IMR-90 (cell line): ENCODE measurements at regions not wholly inside any gene's neighbourhood (a gene's known extent, or its start where the extent isn't known, plus 50 kb on each side); places are given as distances from the start of the nearest gene placed in this dataset.

Source experiments
- ATAC-seq: fragments of 200-7000 bp; cut with Tn5 transposase; 2 replicates; pipeline ENCODE4 v1.9.1; 2020; ENCODE audit warnings: low read depth, mild to moderate bottlenecking, moderate library complexity
- BruUV-seq: library from RNA; stranded (reverse); fragments of 400-500 nt; replicated peaks from 2 replicates; lab custom pipeline; 2021; lab: Mats Ljungman, UMichigan
- CTCF ChIA-PET: fragments of 300-600 bp; formaldehyde crosslinking; extraction: SDS; loops from one replicate; lab custom pipeline; 2021; ENCODE audit warnings: antibody characterized with exemption; lab: Yijun Ruan, JAX
- POLR2A ChIA-PET: fragments of 300-600 bp; sonication (Branson Sonifier 250); formaldehyde crosslinking; loops from one replicate; lab custom pipeline; 2022; ENCODE audit warnings: antibody characterized with exemption; ENCODE audit not compliant: unreplicated experiment; lab: Charles Lee
- DNase-seq: peaks from one replicate; pipeline ENCODE4 v3.0.0; 2013
- H2AFZ ChIP-seq: replicated peaks from 2 replicates; pipeline ENCODE3; 2013; ENCODE audit warnings: low read length, mild to moderate bottlenecking; ENCODE audit not compliant: poor library complexity
- H2AK5ac ChIP-seq: 2 replicates; pipeline ENCODE4 v1.6.1; 2013; ENCODE audit warnings: low read depth, low read length, inconsistent platforms
- H2AK9ac ChIP-seq: replicated peaks from 2 replicates; pipeline ENCODE3; 2013; ENCODE audit warnings: mild to moderate bottlenecking, low read depth, low read length, moderate library complexity; ENCODE audit not compliant: poor library complexity
- H2BK120ac ChIP-seq: 2 replicates; pipeline ENCODE4 v1.6.1; 2013; ENCODE audit warnings: low read depth, low read length, inconsistent platforms
- H2BK15ac ChIP-seq: 3 replicates; pipeline ENCODE4 v1.6.1; 2013; ENCODE audit warnings: low read depth, low read length, inconsistent platforms
- H2BK20ac ChIP-seq: 2 replicates; pipeline ENCODE4 v1.6.1; 2013; ENCODE audit warnings: low read depth, mild to moderate bottlenecking, inconsistent platforms, low read length, moderate library complexity
- H2BK5ac ChIP-seq: 2 replicates; pipeline ENCODE4 v1.6.1; 2013; ENCODE audit warnings: mild to moderate bottlenecking, low read depth, low read length, inconsistent platforms; ENCODE audit not compliant: poor library complexity, severe bottlenecking
- H3K14ac ChIP-seq: replicated peaks from 2 replicates; pipeline ENCODE4 v1.6.1; 2013; ENCODE audit warnings: low read depth, low read length, inconsistent platforms
- H3K18ac ChIP-seq: 2 replicates; pipeline ENCODE4 v1.6.1; 2013; ENCODE audit warnings: low read depth, low read length, control low read depth
- H3K23ac ChIP-seq: 2 replicates; pipeline ENCODE4 v1.6.1; 2013; ENCODE audit warnings: low read depth, low read length, inconsistent platforms
- H3K27ac ChIP-seq: 2 replicates; pipeline ENCODE4 v1.5.1; 2013; ENCODE audit warnings: mild to moderate bottlenecking, control low read depth, low read length; ENCODE audit not compliant: insufficient read depth
- H3K27me3 ChIP-seq: 2 replicates; pipeline ENCODE4 v1.6.1; 2013; ENCODE audit warnings: low read length; ENCODE audit not compliant: control insufficient read depth, insufficient read depth
- H3K36me3 ChIP-seq: 2 replicates; pipeline ENCODE4 v1.6.1; 2013; ENCODE audit warnings: low read length, mixed read lengths; ENCODE audit not compliant: control insufficient read depth, insufficient read depth
- H3K4ac ChIP-seq: 2 replicates; pipeline ENCODE4 v1.6.1; 2013; ENCODE audit warnings: low read depth, low read length, inconsistent platforms
- H3K4me1 ChIP-seq: 2 replicates; pipeline ENCODE4 v1.6.1; 2013; ENCODE audit warnings: low read length, mixed read lengths; ENCODE audit not compliant: control insufficient read depth, insufficient read depth
- H3K4me2 ChIP-seq: 2 replicates; pipeline ENCODE4 v1.6.1; 2013; ENCODE audit warnings: low read depth, mild to moderate bottlenecking, control low read depth, low read length, moderate library complexity
- H3K4me3 ChIP-seq: 2 replicates; pipeline ENCODE4 v1.5.1; 2013; ENCODE audit warnings: low read depth, mild to moderate bottlenecking, control low read depth, low read length, moderate library complexity; ENCODE audit not compliant: insufficient read depth
- H3K56ac ChIP-seq: 2 replicates; pipeline ENCODE4 v1.6.1; 2013; ENCODE audit warnings: low read length, inconsistent platforms; ENCODE audit not compliant: insufficient read depth; ENCODE audit errors: extremely low read depth
- H3K79me1 ChIP-seq, 2 experiments: 2 replicates each; pipeline ENCODE4 v1.6.1; 2013; ENCODE audit warnings: low read length in 2 of 2, inconsistent platforms in 1 of 2, low read depth in 1 of 2
- H3K9ac ChIP-seq: 2 replicates; pipeline ENCODE4 v1.6.1; 2013; ENCODE audit warnings: low read depth, low read length, control low read depth
- H3K9me1 ChIP-seq: 2 replicates; pipeline ENCODE4 v1.6.1; 2013; ENCODE audit warnings: low read length, inconsistent platforms; ENCODE audit not compliant: insufficient read depth
- H3K9me3 ChIP-seq: 2 replicates; pipeline ENCODE4 v1.6.1; 2013; ENCODE audit warnings: low read length; ENCODE audit not compliant: control insufficient read depth, insufficient read depth
- H4K20me1 ChIP-seq: 2 replicates; pipeline ENCODE4 v1.6.1; 2013; ENCODE audit warnings: low read length, inconsistent platforms; ENCODE audit not compliant: insufficient read depth
- H4K5ac ChIP-seq: 2 replicates; pipeline ENCODE4 v1.6.1; 2013; ENCODE audit warnings: mild to moderate bottlenecking, low read depth, low read length, control low read depth
- H4K8ac ChIP-seq, 2 experiments: 2 replicates each; pipeline ENCODE4 v1.6.1; 2013; ENCODE audit warnings: low read depth in 2 of 2, low read length in 2 of 2, control low read depth in 1 of 2, inconsistent platforms in 1 of 2
- H4K91ac ChIP-seq: 2 replicates; pipeline ENCODE4 v1.6.1; 2013; ENCODE audit warnings: low read depth, low read length, inconsistent platforms; ENCODE audit not compliant: insufficient read depth
- BHLHE40 ChIP-seq: fragments of 150-350 bp; IDR thresholded peaks from 2 replicates; pipeline ENCODE4 v1.6.1; 2016; ENCODE audit warnings: mild to moderate bottlenecking, low read depth, low read length
- CEBPB ChIP-seq: IDR thresholded peaks from 2 replicates; pipeline ENCODE4 v1.6.1; 2012; ENCODE audit warnings: low read depth, low read length, improper control_type of control experiment
- CHD1 ChIP-seq: IDR thresholded peaks from 2 replicates; pipeline ENCODE4 v1.6.1; 2012; ENCODE audit warnings: low read depth, low read length, improper control_type of control experiment
- CTCF ChIP-seq: conservative IDR thresholded peaks from 2 replicates; pipeline ENCODE4 v1.5.1; 2012; ENCODE audit warnings: mild to moderate bottlenecking, low read depth, low read length, improper control_type of control experiment
- ELK1 ChIP-seq: fragments of 150-350 bp; IDR thresholded peaks from 2 replicates; pipeline ENCODE4 v1.6.1; 2016; ENCODE audit warnings: low read depth, mild to moderate bottlenecking, low read length, moderate library complexity, borderline replicate concordance
- FOS ChIP-seq: fragments of 150-350 bp; IDR thresholded peaks from 2 replicates; pipeline ENCODE4 v1.6.1; 2016; ENCODE audit warnings: low read depth, low read length
- MAFK ChIP-seq: IDR thresholded peaks from 2 replicates; pipeline ENCODE4 v1.6.1; 2012; ENCODE audit warnings: low read depth, low read length, improper control_type of control experiment
- MAZ ChIP-seq: IDR thresholded peaks from 2 replicates; pipeline ENCODE4 v1.6.1; 2012; ENCODE audit warnings: low read depth, mild to moderate bottlenecking, low read length, improper control_type of control experiment, moderate library complexity, borderline replicate concordance
- MXI1 ChIP-seq: IDR thresholded peaks from 2 replicates; pipeline ENCODE4 v1.6.1; 2012; ENCODE audit warnings: low read depth, mild to moderate bottlenecking, low read length, moderate library complexity, borderline replicate concordance
- NFE2L2 ChIP-seq: fragments of 150-350 bp; IDR thresholded peaks from 2 replicates; pipeline ENCODE4 v1.6.1; 2016; ENCODE audit warnings: low read depth, mild to moderate bottlenecking, low read length
- POLR2A ChIP-seq: IDR thresholded peaks from 2 replicates; pipeline ENCODE4 v1.6.1; 2012; ENCODE audit warnings: mild to moderate bottlenecking, low read depth, low read length
- RAD21 ChIP-seq: IDR thresholded peaks from 2 replicates; pipeline ENCODE4 v1.6.1; 2012; ENCODE audit warnings: low read length, improper control_type of control experiment
- RCOR1 ChIP-seq: IDR thresholded peaks from 2 replicates; pipeline ENCODE4 v1.6.1; 2012; ENCODE audit warnings: mild to moderate bottlenecking, low read length, improper control_type of control experiment; ENCODE audit not compliant: insufficient replicate concordance
- RFX5 ChIP-seq: IDR thresholded peaks from 2 replicates; pipeline ENCODE4 v1.8.0; 2012; ENCODE audit warnings: low read depth, mild to moderate bottlenecking, low read length, moderate library complexity
- SMC3 ChIP-seq: fragments of 150-350 bp; IDR thresholded peaks from 2 replicates; pipeline ENCODE4 v1.6.1; 2016; ENCODE audit warnings: low read depth, mild to moderate bottlenecking, antibody characterized with exemption, low read length, moderate library complexity
- USF2 ChIP-seq: fragments of 150-350 bp; IDR thresholded peaks from 2 replicates; pipeline ENCODE4 v1.6.1; 2017; ENCODE audit warnings: mild to moderate bottlenecking, antibody characterized with exemption, low read length, low read depth
- WGBS, 2 experiments: methylation state at CpG; one replicate each; pipeline versions ENCODE4 v1.1.5 to v1.1.7; 2013; ENCODE audit warnings: missing lambda C conversion rate in 2 of 2; ENCODE audit not compliant: insufficient read length in 1 of 2; ENCODE audit errors: extremely low coverage in 2 of 2; 5-methylcytosine and 5-hydroxymethylcytosine counted together
- dilution Hi-C: fragments of 300-500 bp; cut with HindIII; formaldehyde crosslinking; loops from one replicate; pipeline ENCODE4 v1.14.3; 2018; ENCODE audit warnings: low sequenced_read_pairs; ENCODE audit not compliant: unreplicated experiment
- in situ Hi-C: fragments of 300-500 bp; cut with MboI; formaldehyde crosslinking; loops from 3 replicates; pipeline ENCODE4 v1.14.3; 2019; ENCODE audit warnings: low sequenced_read_pairs, inconsistent platforms, mixed read lengths
- intact Hi-C: fragments of 100-400 bp; cut with micrococcal nuclease; formaldehyde crosslinking; loops from 2 replicates; pipeline ENCODE4 v1.10.0; 2022

- Histone ChIP-seq H3K56ac (no peak overlapping the region), H2AK5ac (no peak overlapping the region), H2BK5ac (no peak overlapping the region), H3K4ac (no peak overlapping the region), H4K8ac (no peak overlapping the region), H3K23ac (no peak overlapping the region), H3K18ac (no peak overlapping the region), H3K79me1 (no peaks in the 10 kb centered on the region), H3K36me3 (no peaks in the 10 kb centered on the region), H3K27me3 (no peaks in the 10 kb centered on the region), H2AFZ (no peak overlapping the region), H3K9me3 (no peaks in the 10 kb centered on the region), H3K4me1 (no peaks in the 10 kb centered on the region), H3K27ac (no peak overlapping the region), H2BK20ac (no peak overlapping the region), H2BK15ac (no peak overlapping the region), H4K91ac (no peak overlapping the region), H3K9me1 (no peaks in the 10 kb centered on the region), H2BK120ac (no peak overlapping the region), H2AK9ac (no peak overlapping the region), H4K20me1 (no peaks in the 10 kb centered on the region), H3K4me2 (no peak overlapping the region), H3K14ac (no peak overlapping the region), H3K9ac (no peak overlapping the region), H4K5ac (no peak overlapping the region), H3K4me3 (no peak overlapping the region)
- BruUV-seq: no TSS peak
- ChIA-PET POLR2A (interaction anchor here (0.5 kb wide), 1 partner anchor 13 kb away, joined by 4 read pairs; no protein-coding TSS in a partner anchor), CTCF (no interaction called here)
- no CpG with 5 or more reads among the region's 2 CpGs for WGBS, 2 experiments
- in situ Hi-C loops: no loop called here
- dilution Hi-C loops: no loop called here
- TF ChIP-seq BHLHE40: no peak
- TF ChIP-seq CEBPB: no peak
- TF ChIP-seq MXI1: no peak
- no peak for TF ChIP-seq FOS
- TF ChIP-seq RFX5: no peak
- no peak for TF ChIP-seq POLR2A
- no peak for TF ChIP-seq CHD1
- no peak for TF ChIP-seq MAZ
- no peak for TF ChIP-seq USF2
- TF ChIP-seq CTCF: no peak
- no peak for TF ChIP-seq MAFK
- no peak for TF ChIP-seq SMC3
- no peak for TF ChIP-seq RAD21
- TF ChIP-seq RCOR1: no peak
- TF ChIP-seq ELK1: no peak
- no peak for TF ChIP-seq NFE2L2
- DNase-seq (no peak), ATAC-seq (no peak)
- intact Hi-C loops: no loop called here
Measured at GRCh38 chr1:81733480-81733879, 67.3 kb upstream of the ADGRL2 start.
